ENCODE measurements at regions not wholly inside any gene's neighbourhood (a gene's known extent, or its start where the extent isn't known, plus 50 kb on each side); places are given as distances from the start of the nearest gene placed in this dataset.
"Not testable (repeated sequence)": the region's sequence is repeated elsewhere in the genome, so short reads cannot be mapped to it uniquely, and the experiment has no call there.

DNA sequence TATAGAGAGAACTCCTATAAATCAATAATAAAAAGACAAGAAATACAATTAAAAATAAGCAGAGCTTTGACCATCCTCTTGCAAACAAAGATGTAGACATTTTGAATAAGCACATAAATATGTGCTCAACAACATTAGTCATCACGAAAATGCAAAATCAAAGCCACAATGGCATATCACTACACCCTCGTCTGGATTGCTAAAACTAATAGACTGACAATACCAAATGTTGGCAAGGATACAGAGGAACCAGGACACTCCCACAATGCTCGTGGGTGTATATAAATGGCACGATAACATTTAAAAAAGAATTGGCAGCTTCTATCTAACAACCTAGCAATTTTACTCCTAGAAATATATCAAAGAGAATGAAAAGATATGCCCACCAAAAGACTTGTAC lies 530.8 kb downstream of the HAPSTR1 start:
- TF ChIP-seq, protein P1, sequence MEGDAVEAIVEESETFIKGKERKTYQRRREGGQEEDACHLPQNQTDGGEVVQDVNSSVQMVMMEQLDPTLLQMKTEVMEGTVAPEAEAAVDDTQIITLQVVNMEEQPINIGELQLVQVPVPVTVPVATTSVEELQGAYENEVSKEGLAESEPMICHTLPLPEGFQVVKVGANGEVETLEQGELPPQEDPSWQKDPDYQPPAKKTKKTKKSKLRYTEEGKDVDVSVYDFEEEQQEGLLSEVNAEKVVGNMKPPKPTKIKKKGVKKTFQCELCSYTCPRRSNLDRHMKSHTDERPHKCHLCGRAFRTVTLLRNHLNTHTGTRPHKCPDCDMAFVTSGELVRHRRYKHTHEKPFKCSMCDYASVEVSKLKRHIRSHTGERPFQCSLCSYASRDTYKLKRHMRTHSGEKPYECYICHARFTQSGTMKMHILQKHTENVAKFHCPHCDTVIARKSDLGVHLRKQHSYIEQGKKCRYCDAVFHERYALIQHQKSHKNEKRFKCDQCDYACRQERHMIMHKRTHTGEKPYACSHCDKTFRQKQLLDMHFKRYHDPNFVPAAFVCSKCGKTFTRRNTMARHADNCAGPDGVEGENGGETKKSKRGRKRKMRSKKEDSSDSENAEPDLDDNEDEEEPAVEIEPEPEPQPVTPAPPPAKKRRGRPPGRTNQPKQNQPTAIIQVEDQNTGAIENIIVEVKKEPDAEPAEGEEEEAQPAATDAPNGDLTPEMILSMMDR (IDR thresholded peaks at IDR 0.05; ENCODE audit: low read depth, low read length, missing control alignments) = no peak
- no peak overlapping the region for H3K4me3 ChIP-seq (ENCODE audit: low read depth, low read length)
- no peak for DNase-seq (ENCODE audit: low read depth)
- in situ Hi-C loops (cut with HindIII; ENCODE audit: low sequenced_read_pairs) = no loop called here

DNA sequence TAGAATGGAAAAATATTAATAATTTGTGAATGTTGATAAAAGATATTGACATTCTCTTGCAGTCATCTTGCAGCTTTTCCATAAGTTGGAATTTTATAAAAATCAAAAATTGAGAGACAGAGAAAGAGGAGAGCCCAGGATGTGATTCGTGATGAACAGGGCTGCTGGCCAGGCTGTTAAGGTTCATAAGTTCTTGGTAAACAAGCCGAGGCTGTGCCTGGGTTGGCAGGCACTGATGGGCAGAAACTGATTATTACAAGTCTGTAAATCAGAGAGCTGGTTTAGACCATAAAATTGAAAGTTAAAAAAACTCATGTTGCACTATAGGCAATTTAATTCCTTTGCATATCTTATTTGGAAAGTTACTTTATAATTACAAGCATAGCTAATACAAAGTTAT lies 533.7 kb downstream of the HAPSTR1 start:
- H3K4me3 ChIP-seq (ENCODE audit: low read depth, low read length) = no peak overlapping the region
- TF ChIP-seq, protein P1 (IDR thresholded peaks at IDR 0.05; ENCODE audit: low read depth, low read length, missing control alignments) = no peak
- no peak for DNase-seq (ENCODE audit: low read depth)
- in situ Hi-C loops (cut with HindIII; ENCODE audit: low sequenced_read_pairs) = no loop called here

DNA sequence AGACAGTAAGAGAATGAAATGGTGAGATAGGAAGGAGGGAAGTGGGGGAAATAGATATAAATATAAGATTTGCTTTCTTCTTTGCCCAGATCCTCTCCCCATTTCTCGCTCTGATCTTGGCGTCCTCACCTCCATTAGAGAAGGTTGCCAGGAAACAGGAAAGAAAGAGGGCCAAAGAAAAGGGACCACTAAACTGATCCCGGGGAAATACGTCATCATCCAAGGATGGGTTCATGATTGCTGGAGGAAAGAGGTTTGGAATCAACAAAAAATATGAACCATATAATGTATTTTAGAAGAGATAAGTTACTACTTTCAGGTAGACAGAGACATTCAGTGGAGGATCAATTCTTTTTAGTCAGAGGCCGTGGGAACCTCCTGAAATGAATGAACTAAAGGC lies 536.0 kb downstream of the HAPSTR1 start:
- H3K4me3 ChIP-seq (ENCODE audit: low read depth, low read length) = no peak overlapping the region
- in situ Hi-C loops (cut with HindIII; ENCODE audit: low sequenced_read_pairs) = no loop called here
- DNase-seq (ENCODE audit: low read depth) = no peak
- TF ChIP-seq, protein P1 (IDR thresholded peaks at IDR 0.05; ENCODE audit: low read depth, low read length, missing control alignments) = no peak

DNA sequence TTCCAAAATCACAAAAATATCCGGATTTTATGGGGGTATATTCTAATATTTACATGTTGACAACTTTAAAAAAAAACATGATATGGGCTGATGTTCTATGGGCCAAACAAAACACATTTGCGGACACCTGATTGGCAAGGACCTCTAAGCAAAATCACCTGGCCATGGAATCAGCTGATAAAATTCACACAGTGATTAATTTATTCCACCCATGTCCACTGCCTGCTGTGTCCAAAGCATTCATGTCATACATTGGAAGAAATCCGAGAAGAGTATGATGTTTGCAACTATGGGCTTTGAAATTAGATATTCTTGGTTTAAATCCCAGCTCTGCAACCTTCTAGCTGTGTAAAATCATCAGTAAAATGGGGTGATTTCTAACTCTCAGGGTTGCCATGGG lies 538.7 kb downstream of the HAPSTR1 start:
- TF ChIP-seq, protein P1 (IDR thresholded peaks at IDR 0.05; ENCODE audit: low read depth, low read length, missing control alignments) = no peak
- DNase-seq (ENCODE audit: low read depth) = no peak
- in situ Hi-C loops (cut with HindIII; ENCODE audit: low sequenced_read_pairs) = no loop called here

DNA sequence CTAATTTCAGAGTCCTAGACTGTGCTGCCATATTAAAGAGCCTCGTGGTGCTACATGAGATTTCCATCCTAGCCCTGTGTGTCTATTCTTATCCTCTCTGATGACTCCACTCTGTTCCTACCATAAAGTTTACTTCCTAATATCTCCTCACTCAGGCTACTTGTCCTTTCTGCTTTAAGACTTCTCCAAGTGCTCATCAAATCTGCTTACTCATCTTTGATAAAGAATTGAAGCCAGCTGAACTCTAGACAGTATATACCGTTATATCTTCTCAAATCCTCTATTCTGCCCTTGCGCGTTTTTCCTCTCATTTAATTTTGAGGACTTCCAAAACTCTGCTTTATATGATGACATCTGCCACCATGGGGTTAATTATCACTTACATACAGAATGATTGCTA lies 539.5 kb downstream of the HAPSTR1 start:
- in situ Hi-C loops (cut with HindIII; ENCODE audit: low sequenced_read_pairs) = no loop called here
- TF ChIP-seq, protein P1 (IDR thresholded peaks at IDR 0.05; ENCODE audit: low read depth, low read length, missing control alignments) = no peak
- H3K4me3 ChIP-seq (ENCODE audit: low read depth, low read length) = no peak overlapping the region
- no peak for DNase-seq (ENCODE audit: low read depth)

More for the DNA sequence above, 538.7 kb downstream of the HAPSTR1 start:
- no peak overlapping the region for H3K4me3 ChIP-seq (ENCODE audit: low read depth, low read length)

DNA sequence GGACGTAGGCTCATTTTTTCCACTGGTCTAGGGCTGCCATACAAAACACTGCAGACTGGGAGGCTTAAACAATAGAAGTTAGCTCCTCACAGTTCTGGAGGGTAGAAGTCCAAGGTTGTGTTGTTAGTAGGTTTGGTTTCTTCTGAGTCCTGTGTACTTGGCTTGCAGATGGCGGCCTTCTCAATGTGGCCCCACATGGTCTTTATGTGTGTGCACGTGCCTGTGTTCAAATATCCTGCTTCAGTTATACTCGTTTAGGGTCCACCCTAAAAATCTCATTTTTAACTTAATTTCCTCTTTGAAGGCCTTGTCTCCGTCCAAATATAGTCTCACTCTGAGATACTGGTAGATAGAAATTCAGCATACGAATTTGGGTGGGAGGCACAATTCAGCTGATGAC lies 542.4 kb downstream of the HAPSTR1 start:
- no peak for DNase-seq (ENCODE audit: low read depth)
- H3K4me3 ChIP-seq (ENCODE audit: low read depth, low read length) = no peak overlapping the region
- TF ChIP-seq, protein P1 (IDR thresholded peaks at IDR 0.05; ENCODE audit: low read depth, low read length, missing control alignments) = no peak
- in situ Hi-C loops (cut with HindIII; ENCODE audit: low sequenced_read_pairs) = no loop called here

DNA sequence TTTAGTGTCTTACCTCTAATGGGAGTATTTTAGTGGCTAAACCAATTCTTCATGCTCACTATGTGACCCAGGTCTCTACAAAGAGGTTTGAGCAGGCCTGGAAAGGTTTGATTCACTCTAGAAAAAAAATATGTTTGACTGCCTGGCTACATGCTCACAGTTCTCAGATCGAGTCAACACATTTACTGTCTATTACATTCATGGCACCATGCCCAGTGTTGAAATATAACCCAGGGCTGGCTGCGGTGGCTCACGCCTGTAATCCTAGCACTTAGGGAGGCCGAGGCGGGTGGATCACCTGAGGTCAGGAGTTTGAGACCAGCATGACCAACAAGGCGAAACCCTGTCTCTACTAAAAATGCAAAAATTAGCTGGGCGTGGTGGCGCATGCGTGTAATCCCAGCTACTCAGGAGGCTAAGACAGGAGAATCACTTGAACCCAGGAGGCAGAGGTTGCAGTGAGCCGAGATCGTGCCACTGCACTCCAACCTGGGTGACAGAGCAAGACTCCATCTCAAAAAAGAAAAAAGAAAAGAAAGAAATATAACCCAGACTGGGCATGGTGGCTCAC lies 543.8 kb downstream of the HAPSTR1 start:
- in situ Hi-C loops (cut with HindIII; ENCODE audit: low sequenced_read_pairs); H3K4me3 ChIP-seq (ENCODE audit: low read depth, low read length); DNase-seq (ENCODE audit: low read depth): not testable (repeated sequence)

All from astrocyte of the cerebellum (primary cell).